Thyroid gland (tissue), 4 donors: ENCODE measurements at regions not wholly inside any gene's neighbourhood (a gene's known extent, or its start where the extent isn't known, plus 50 kb on each side); places are given as distances from the start of the nearest gene placed in this dataset.

Source experiments
- POLR2A ChIP-seq, 2 donors: fragments of 450-650 bp; IDR thresholded peaks; one replicate each; pipeline ENCODE4 v1.6.1; 2017; ENCODE audit warnings: antibody characterized with exemption in 2 of 2, mild to moderate bottlenecking in 2 of 2, moderate library complexity in 1 of 2
- TF ChIP-seq, protein P1 (sequence below), 6 experiments: fragments of 200-600 bp in 3 of 6; fragments of 450-650 bp in 3 of 6; sonication (generic) in 3 of 6; IDR thresholded peaks; one replicate each; pipeline ENCODE4 v1.5.1; 2016 to 2019; ENCODE audit warnings: antibody characterized with exemption in 6 of 6, mild to moderate bottlenecking in 2 of 6, inconsistent platforms in 1 of 6, moderate library complexity in 1 of 6

- TF ChIP-seq, protein P1, sequence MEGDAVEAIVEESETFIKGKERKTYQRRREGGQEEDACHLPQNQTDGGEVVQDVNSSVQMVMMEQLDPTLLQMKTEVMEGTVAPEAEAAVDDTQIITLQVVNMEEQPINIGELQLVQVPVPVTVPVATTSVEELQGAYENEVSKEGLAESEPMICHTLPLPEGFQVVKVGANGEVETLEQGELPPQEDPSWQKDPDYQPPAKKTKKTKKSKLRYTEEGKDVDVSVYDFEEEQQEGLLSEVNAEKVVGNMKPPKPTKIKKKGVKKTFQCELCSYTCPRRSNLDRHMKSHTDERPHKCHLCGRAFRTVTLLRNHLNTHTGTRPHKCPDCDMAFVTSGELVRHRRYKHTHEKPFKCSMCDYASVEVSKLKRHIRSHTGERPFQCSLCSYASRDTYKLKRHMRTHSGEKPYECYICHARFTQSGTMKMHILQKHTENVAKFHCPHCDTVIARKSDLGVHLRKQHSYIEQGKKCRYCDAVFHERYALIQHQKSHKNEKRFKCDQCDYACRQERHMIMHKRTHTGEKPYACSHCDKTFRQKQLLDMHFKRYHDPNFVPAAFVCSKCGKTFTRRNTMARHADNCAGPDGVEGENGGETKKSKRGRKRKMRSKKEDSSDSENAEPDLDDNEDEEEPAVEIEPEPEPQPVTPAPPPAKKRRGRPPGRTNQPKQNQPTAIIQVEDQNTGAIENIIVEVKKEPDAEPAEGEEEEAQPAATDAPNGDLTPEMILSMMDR (IDR thresholded peaks at IDR 0.05) = no peak
- no peak for TF ChIP-seq POLR2A (IDR thresholded peaks at IDR 0.05)
These were observed 198.5 kb upstream of the TMEM196 start for GRCh38 chr7:19971956-19972355.
